ENCODE measurements at regions not wholly inside any gene's neighbourhood (a gene's known extent, or its start where the extent isn't known, plus 50 kb on each side); places are given as distances from the start of the nearest gene placed in this dataset.
A peak's percentile ranks its signal among the peaks of the same experiment; 100 is the strongest.
"Not testable (repeated sequence)": the region's sequence is repeated elsewhere in the genome, so short reads cannot be mapped to it uniquely, and the experiment has no call there.

DNA sequence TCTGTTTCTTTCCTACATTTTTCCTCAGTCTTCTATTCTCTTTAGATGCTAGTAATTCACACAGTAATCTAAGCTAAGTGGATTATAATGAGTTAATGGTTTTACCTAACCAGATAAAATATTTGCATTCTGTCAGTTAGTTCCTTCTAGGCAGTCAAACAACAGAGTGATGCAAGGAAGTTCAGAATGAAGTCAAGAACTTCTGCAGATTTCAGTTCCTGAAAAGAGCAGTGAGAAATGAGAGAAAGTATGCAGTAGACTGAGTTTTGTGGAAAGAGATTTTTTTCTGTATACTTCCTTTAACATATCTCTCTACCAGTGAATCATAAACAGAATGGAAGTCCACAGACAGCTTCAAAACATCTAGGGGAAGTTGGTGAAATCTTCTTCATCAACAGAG is 774.0 kb upstream of the POU3F4 start:
- DNase-seq = no peak

DNA sequence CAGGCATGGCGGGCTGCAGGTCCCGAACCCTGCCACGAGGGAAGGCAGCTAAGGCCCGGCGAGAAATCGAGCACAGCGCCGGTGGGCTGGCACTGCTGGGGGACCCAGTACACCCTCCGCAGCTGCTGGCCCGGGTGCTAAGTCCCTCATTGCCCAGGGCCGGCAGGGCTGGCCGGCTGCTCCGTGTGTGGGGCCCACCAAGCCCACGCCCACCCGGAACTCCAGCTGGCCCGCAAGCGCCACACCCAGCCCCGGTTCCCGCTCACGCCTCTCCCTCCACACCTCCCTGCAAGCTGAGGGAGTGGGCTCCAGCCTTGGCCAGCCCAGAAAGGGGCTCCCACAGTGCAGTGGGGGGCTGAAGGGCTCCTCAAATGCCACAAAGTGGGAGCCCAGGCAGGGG is 769.8 kb upstream of the POU3F4 start:
- not testable (repeated sequence) for DNase-seq

DNA sequence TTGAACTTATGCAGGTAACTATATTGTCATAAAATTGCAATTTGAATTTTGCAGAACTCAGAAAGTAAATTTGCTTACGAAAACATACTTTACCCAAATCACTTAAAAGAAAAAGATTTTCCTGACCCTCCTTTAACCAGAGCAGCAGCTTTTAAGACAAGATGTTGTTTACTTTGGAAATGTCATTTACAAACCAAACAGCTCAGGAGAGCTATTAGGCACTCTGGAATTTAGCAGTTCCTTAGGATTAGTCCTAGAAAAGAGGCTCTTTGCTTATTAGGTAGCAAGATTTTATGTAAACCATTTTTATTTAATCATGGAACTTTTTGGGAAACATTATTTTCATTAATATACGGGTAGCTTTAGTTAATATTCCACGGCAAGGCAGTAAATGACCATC is 765.7 kb upstream of the POU3F4 start:
- DNase-seq = no peak

DNA sequence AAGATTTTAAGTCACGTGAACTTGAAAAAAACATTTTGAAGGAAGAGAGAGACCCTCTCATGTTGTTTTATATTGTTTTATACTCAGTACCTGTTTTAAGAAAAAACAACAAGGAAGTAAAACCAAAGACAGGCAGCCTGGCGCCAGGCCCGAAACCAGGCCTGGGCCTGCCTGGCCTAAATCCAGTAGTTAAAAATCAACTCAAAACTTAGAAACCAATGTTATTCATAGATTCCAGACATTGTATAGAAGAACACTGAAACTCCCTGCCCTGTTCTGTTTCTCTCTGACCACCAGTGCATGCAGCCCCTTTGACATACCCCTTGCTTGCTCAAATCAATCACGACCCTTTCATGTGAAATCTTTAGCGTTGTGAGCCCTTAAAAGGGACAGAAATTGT is 762.4 kb upstream of the POU3F4 start:
- not testable (repeated sequence) for DNase-seq

DNA sequence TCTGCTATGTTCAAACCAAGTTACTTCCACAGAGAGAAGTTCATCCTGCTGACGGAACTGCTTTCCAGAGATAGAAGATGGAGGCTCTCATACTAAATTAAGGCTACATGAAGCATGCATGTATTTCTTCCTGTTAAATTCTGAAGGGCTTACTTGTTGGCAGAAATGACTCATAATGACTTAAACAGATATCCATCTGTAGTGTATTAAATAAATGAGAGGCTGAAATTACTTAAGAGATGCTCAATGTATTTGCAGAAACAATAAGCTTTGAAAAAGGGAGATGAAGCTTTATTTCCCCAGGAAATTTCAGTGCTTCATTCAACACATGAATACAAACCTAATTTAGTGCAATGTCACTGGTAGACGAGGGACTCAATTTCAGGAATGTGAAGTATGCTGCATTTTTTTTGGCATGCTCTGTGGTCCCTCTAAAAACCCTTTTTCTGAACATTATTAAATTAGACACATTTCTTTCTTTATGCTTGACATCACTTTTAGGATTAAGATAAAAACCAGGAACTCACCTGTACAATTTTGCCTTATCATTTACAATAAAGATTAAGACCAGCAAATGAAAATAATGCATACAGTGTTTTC is 759.1 kb upstream of the POU3F4 start:
- no peak for DNase-seq

DNA sequence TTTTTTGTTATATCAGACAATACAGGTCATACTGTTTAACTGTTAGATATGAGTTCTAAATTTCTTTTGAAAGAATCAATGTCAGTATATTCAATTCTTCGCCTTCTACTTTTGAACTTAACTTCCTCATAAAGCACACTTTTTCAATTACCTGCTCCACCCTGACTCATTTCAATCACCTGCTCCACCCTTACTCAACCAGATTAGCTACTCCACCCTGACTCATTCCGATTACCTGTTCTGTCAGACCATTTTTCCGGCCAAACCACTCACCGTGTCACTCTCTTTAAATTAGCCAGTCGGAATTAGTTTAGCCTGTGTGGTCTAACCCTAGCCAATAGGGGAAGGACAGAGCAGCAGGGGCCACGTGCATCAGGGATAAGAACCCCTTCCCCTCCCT is 751.8 kb upstream of the POU3F4 start:
- DNase-seq = no peak

DNA sequence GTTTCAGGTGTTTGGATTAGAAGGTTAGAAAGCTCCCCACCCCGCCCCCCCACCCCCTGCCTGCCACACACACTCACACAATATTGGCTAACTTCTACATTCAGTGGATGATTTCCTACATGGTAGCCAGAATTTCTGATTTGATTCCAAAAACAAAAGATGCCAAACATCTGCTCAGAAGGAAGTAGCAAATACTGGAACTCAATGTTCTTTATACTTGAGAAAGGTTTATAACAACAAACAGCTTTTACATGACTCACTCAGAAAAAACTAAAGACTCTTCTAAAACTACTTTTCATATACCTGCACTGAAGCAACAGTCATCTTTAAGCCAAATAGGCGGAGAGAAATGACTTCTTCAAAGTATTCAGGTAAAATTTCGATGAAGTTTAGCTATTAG is 750.5 kb upstream of the POU3F4 start:
- DNase-seq = no peak

DNA sequence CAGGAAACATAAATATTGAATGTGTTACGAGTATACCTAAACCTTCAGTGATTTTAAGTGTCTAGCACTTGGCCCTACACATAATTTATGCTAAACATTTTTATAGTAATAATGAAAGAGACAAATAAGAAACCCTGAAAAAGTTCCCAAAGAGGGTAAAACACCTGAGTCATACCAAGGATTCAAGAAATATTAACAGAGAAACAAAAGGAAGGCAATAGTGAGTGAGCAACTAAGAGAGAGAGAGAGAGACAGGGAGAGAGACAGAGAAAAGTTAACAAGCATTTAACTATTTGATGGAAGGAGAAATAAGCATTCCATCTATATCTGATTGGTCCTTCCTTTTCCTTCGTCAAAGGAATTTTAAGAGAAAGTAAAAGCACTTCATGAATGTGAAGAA is 743.6 kb upstream of the POU3F4 start:
- DNase-seq = no peak

DNA sequence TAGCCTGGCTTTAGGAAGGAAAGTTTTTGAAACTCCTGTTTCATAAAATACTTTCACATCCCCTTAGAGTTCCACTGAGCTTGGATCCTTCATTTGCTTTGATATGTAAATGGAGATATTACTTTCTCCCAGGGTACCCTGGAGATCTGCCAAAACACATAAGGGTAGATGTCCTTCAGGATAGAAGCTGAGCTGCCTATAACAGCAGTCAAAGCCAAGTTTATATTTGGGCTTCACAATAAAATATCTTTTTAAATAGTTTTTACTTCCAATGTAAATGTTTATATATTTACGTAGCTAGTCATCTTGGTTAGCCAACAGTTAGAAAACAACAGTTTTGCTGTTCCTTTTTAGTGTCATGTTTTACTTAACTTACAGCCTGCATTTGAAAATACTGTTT is 742.3 kb upstream of the POU3F4 start:
- no peak for DNase-seq

DNA sequence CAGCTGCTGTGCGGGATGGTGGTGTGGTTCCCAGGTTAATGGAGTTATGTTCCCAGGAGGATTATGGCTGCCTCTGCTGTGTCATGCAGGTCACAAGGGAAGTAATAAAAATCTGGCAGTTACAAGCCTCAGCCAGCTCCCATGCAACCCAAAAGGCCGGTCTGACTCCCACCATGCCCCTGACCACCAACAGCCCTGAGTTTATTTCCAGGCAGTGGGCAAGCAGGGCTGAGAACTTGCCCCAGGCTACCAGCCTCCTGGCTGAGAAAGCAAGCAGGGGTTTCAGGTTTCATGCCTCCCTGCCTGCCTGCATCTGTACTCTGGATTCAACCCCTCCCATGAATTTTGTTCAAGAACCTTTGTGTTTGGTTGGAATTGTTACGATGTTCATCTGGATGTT is 732.7 kb upstream of the POU3F4 start:
- no peak for DNase-seq

DNA sequence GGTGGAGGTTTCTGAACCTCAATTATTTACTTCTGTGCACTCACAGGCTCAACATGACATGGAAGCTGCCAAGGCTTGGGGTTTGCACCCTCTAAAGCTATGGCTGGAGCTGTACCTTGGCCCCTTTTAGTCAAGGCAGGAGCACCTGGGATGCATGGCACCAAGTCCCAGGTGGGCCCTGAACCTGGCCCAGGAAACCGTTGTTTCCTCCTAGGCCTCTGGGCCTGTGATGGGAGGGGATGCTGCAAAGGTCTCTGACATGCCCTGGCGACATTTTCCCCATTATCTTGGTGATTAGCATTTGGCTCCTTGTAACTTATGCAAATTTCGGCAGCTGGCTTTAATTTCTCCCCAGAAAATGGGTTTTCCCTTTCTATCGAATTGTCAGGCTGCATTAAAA is 726.1 kb upstream of the POU3F4 start:
- DNase-seq = no peak

DNA sequence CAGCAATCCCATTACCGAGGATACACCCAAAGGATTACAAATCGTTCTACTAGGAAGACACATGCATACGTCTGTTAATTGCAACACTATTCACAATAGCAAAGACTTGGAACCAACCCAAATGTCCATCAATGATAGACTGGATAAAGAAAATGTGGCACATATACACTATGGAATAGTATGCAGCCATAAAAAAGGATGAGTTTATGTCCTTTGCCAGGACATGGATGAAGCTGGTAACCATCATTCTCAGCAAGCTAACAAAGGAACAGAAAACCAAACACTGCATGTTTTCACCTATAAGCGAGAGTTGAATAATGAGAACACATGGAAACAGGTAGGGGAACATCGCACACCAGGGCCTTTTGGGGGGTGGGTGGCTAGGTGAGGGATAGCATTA is 695.2 kb upstream of the POU3F4 start:
- not testable (repeated sequence) for DNase-seq

DNA sequence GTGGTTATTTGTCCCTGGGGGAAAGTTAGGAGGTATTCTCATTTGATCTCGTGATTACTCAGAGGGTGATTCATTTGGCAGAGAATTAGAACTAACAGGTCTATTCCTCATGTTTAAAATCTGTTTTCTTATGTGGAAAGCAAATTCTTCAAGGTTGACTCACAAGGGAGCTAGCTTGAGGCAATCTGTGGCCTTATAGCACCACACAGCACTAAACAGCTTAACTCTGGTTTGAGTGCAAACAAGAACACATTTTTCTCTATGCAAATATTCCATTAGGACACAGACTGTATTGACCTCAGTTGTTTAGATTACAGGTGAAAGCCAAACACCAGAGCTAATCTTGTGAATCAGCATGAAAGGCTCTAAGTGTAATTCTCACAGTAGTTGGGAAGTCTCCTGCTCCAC is 694.4 kb upstream of the POU3F4 start:
- DNase-seq = peak; percentile 56

DNA sequence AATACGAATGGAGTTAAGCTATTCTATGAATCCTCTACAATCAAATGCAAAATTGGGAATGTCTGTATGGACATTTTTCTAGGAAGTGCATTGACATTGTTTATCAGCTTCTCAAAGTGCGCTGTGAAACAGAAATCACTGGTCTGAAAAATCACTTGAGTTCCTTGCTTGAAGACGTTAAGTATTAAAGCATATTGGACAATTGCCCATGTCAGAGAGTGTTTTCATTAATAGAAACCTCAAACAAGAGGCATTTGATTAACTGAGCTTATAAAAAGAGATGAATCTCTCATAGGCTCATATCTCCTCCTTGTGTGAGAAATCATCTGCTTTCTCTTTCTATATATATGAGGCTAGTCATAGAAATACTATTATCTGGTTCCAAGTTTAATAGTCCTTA is 692.1 kb upstream of the POU3F4 start:
- DNase-seq = no peak

DNA sequence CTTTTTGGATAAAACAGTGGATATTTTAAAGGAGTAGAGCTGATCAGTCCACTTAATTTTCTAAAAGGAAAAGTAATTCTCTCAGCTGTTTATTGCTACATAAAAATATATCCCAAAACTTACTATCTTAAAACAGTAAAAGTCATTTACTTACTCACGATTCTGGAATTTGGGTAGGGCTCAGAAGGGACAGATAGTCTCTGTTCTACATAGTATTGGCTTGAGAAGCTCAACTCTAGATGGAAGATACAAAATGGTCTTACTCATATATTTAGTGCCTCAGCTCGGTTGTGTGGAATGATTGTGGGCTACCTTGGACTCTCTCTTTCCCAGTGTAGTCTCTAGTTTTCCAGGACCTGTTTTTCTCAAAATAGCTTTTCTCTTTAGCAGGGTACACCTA is 691.5 kb upstream of the POU3F4 start:
- DNase-seq = no peak

DNA sequence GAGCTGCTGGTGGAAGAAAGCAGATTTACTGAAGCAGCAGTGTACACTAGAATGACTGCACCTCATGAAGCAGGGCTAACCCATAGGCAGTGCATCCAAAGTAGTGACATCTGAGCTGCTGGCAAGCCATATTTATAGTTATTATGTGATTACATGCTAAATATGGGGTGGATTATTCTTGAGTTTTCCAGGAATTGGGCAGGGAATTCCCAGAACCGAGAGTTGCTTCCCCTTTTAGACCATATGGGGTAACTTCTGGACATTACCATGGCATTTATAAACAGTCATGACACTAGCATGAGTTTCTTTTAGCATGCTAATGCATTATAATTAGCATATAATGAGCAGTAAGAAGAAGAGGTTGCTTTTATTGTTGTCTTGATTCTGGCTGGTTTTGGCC is 665.8 kb upstream of the POU3F4 start:
- no peak for DNase-seq

DNA sequence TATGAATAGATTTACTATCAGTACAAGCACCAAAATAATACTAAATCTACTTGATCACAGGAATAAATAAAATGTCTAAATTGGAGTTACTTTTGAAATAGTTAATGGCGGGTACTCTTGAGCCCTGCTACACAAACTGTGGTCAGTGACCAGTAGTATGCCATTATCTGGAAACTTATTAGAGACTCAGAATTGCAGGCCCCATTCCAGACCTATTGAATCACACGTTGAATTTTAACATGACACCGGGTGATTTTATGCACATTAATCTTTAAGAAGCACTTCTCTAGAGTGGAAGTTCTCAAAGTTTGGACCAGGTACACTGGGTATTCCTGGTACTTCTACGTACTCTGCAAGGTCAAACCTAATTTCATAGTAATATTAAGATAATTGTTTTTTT is 660.0 kb upstream of the POU3F4 start:
- DNase-seq = no peak
